ENCODE measurements at regions not wholly inside any gene's neighbourhood (a gene's known extent, or its start where the extent isn't known, plus 50 kb on each side); places are given as distances from the start of the nearest gene placed in this dataset.

DNA sequence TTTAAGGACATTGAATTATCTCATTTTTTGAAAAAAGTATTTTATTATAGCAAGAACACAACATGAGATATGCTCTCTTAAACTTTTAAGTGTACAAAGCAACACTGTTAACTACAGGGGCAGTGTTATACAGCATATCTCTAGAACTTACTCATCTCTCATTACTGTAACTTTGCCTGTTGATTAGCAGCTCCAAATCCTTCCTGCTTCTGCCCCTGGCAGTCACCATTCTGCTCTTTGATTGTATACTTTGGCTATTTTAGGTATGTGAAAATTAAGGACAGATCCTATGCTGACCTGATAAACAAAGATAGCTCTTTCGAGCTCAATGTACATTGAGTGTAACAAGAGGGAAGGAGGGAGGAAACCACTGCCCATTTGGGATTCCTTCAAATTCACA is 1349.8 kb upstream of the GJE1 start:
- Mint-ChIP-seq H3K4me1 (ENCODE audit: low read depth) (peaks cover 47% of the 10 kb centered on the region), H3K36me3 (ENCODE audit: low read depth) (peaks cover 16% of the 10 kb centered on the region), H3K27ac (peak overlapping the region; percentile 37), H3K4me3 (no peak overlapping the region), H3K9me3 (no peaks in the 10 kb centered on the region), H3K27me3 (ENCODE audit: insufficient read depth) (no peaks in the 10 kb centered on the region; the same call in 1 of the 2 replicates)
- TF ChIP-seq, protein P1, sequence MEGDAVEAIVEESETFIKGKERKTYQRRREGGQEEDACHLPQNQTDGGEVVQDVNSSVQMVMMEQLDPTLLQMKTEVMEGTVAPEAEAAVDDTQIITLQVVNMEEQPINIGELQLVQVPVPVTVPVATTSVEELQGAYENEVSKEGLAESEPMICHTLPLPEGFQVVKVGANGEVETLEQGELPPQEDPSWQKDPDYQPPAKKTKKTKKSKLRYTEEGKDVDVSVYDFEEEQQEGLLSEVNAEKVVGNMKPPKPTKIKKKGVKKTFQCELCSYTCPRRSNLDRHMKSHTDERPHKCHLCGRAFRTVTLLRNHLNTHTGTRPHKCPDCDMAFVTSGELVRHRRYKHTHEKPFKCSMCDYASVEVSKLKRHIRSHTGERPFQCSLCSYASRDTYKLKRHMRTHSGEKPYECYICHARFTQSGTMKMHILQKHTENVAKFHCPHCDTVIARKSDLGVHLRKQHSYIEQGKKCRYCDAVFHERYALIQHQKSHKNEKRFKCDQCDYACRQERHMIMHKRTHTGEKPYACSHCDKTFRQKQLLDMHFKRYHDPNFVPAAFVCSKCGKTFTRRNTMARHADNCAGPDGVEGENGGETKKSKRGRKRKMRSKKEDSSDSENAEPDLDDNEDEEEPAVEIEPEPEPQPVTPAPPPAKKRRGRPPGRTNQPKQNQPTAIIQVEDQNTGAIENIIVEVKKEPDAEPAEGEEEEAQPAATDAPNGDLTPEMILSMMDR (IDR thresholded peaks at IDR 0.05): no peak
- peak; percentile 5 for DNase-seq

DNA sequence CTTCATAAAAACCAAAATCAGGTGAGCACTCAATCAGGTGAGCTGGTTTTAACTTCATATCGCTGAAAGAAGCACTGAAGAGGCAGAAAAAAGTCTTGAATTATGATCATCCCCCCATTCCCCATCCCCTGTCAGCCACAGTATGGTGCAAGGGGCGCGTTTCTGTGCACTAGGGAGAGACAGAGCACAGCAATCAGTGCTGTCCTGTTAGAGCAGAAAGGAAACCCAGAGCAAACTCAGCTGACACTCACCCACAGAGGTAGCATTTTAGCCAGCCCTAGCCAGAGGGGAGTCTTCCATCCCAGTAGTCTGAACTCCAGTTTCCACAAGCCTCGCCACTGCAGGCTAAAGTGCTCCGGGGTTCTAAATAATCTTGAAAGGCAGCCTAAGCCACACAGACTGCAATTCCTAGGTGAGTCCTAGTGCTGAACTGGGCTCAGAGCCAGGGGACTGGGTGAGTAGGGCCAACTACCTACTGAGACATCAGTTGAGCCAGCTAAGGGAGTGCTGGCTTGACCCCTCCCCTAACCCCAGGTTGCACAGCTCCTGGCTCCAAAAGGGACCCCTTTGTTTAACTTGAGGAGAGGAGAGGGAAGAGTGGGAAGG is 1352.6 kb upstream of the GJE1 start:
- peaks cover 16% of the 10 kb centered on the region for H3K36me3 Mint-ChIP-seq (ENCODE audit: low read depth)
- no peaks in the 10 kb centered on the region; the same call in 1 of the 2 replicates for H3K27me3 Mint-ChIP-seq (ENCODE audit: insufficient read depth)
- no peak for DNase-seq
- TF ChIP-seq, protein P1 (IDR thresholded peaks at IDR 0.05): no peak
- no peaks in the 10 kb centered on the region for H3K9me3 Mint-ChIP-seq
- H3K27ac Mint-ChIP-seq: peak overlapping the region; percentile 68
- H3K4me1 Mint-ChIP-seq (ENCODE audit: low read depth): peaks cover 49% of the 10 kb centered on the region
- no peak overlapping the region for H3K4me3 Mint-ChIP-seq

DNA sequence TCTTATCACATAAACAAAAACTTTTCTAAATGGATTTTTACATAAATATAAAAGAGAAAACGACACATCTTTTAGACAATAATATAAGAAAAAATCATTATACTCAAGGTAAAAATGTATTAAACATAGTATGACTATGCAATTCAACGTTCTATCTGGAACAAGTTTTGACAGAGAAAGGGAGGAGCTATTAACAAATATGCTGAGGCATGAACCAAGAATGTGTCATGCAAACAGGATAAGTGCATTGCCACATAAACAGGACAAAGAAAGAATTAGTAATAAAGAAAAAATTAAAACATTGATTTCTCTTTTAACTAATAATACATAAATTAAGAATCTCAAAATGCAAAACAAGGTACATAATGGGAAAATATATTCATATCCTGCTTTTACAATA is 1353.4 kb upstream of the GJE1 start:
- H3K27me3 Mint-ChIP-seq (ENCODE audit: insufficient read depth): no peaks in the 10 kb centered on the region; the same call in 1 of the 2 replicates

DNA sequence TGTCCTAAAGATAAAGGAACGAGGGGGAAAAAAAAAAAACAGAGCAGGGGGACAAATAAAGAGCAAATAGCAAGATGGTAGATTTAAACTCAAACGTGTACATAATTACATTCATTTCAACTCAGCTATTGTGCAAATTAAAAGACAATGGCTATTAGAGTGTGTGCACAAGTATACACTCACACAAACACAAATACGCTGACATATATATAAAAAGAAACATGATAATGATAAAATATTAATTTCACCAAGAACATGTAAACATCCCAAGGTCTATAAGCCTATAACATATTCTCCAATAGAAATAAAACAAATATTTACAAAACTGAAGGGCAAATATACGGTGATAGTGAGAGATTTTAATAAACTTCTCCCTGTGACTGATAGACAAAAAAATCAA is 1354.9 kb upstream of the GJE1 start:
- H3K9me3 Mint-ChIP-seq: no peaks in the 10 kb centered on the region
- H3K4me1 Mint-ChIP-seq (ENCODE audit: low read depth): peaks cover 49% of the 10 kb centered on the region
- TF ChIP-seq, protein P1 (IDR thresholded peaks at IDR 0.05): no peak
- no peaks in the 10 kb centered on the region; the same call in 1 of the 2 replicates for H3K27me3 Mint-ChIP-seq (ENCODE audit: insufficient read depth)
- H3K36me3 Mint-ChIP-seq (ENCODE audit: low read depth): peaks cover 12% of the 10 kb centered on the region
- no peak for DNase-seq
- no peak overlapping the region for H3K27ac Mint-ChIP-seq
- H3K4me3 Mint-ChIP-seq: no peak overlapping the region

More for the DNA sequence above, 1353.4 kb upstream of the GJE1 start:
- H3K36me3 Mint-ChIP-seq (ENCODE audit: low read depth): peaks cover 14% of the 10 kb centered on the region
- DNase-seq: peak; percentile 41
- peak overlapping the region; percentile 68; the same call in 1 of the 2 replicates for H3K27ac Mint-ChIP-seq
- no peak overlapping the region for H3K4me3 Mint-ChIP-seq
- peaks cover 49% of the 10 kb centered on the region for H3K4me1 Mint-ChIP-seq (ENCODE audit: low read depth)
- TF ChIP-seq, protein P1 (IDR thresholded peaks at IDR 0.05): no peak
- no peaks in the 10 kb centered on the region for H3K9me3 Mint-ChIP-seq

DNA sequence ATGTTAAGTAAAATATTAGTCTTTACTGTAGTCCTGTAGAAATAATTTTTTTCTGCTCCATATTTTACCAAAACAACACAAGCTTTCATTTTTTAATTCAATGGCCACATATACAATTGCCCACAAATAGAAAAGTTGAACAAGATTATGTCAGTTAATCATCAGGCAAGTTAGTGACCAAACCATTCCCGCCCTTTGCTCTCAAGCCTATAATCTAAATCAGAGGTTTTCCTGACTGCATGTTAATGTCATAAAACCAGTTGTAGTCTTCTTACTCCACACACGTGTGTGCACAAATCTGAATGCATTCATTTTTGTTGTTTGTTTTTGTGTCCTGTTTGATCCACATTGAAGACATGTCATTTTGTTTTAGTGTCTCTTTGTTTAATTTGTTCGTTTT is 1357.7 kb upstream of the GJE1 start:
- Mint-ChIP-seq H3K4me1 (ENCODE audit: low read depth) (peaks cover 51% of the 10 kb centered on the region), H3K27ac (no peak overlapping the region), H3K27me3 (ENCODE audit: insufficient read depth) (no peaks in the 10 kb centered on the region; the same call in 1 of the 2 replicates), H3K36me3 (ENCODE audit: low read depth) (peaks cover 29% of the 10 kb centered on the region), H3K9me3 (peaks cover 17% of the 10 kb centered on the region), H3K4me3 (no peak overlapping the region)
- TF ChIP-seq, protein P1 (IDR thresholded peaks at IDR 0.05): no peak
- DNase-seq: no peak

All from HFFc6 (cell line).